PC-9 (cell line): ENCODE measurements at regions not wholly inside any gene's neighbourhood (a gene's known extent, or its start where the extent isn't known, plus 50 kb on each side); places are given as distances from the start of the nearest gene placed in this dataset.

Experiments used
- CTCF ChIP-seq: fragments of 200-600 bp; sonication (generic); conservative IDR thresholded peaks from 2 replicates; pipeline ENCODE4 v1.6.1; 2017; ENCODE audit warnings: mixed run types, antibody characterized with exemption, mild to moderate bottlenecking, moderate library complexity
- EZH2 ChIP-seq: fragments of 200-600 bp; sonication (generic); IDR thresholded peaks from 2 replicates; pipeline ENCODE4 v1.8.0; 2017; ENCODE audit warnings: antibody characterized with exemption, low read depth

DNA sequence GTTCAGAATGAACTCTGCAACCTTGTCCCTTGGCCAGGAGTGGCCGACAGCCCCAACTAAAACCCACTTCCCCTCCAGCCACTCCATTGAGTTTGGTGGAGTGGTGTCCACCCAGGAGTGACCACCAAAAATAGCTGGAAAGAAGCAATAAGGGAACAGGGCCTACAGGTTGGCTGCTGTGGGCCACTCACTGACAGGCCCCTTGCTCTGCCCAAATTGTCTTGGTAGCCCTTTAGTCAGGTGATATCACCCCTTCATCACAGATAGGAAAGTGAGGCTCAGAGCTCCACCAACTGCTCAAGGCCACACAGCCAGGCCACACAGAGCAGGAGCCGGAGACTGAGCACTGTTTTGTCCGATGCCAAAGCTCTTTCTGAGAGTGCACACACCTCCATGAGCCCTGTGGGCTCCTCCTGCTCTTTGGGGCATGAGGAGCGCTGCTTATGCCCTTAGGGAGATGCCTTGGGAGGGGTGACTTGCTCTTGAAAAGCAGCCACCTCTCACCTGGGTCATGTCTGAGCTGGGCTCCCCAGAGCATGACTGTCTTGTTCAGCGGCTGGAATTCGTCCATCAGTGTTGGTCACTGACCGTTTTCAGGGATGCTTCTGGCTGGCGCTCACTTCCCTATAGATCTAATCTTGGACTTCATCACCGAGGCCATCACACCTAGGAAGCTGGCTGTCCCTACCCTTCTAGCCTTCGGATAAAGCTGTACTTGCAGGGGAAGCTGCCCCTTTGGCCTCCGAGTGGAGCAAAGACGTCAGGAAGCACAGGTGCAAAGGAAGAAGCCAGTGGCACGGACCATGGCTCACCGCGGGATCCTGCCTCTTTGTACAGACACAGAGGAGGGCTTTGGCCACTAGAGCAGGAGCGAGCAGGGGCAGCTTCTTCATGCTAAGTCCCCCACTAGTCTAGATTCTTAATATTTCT is 186.0 kb upstream of the ZNF469 start:
- TF ChIP-seq CTCF (no peak), EZH2 (no peak)
